Activated B cell treated with CpG ODN at 0.5 μM for 24 hours (primary cell): ENCODE measurements at regions not wholly inside any gene's neighbourhood (a gene's known extent, or its start where the extent isn't known, plus 50 kb on each side); places are given as distances from the start of the nearest gene placed in this dataset.
"Not testable (repeated sequence)": the region's sequence is repeated elsewhere in the genome, so short reads cannot be mapped to it uniquely, and the experiment has no call there.

Experiments
- ATAC-seq: fragments of 200-7000 bp; cut with Tn5 transposase; one replicate; pipeline ENCODE4 v1.10.0; 2021; ENCODE audit warnings: low read depth, mild to moderate bottlenecking, moderate library complexity
- CTCF ChIA-PET: fragments of 350-600 bp; sonication (Branson Sonifier 250); formaldehyde crosslinking; loops from one replicate; lab custom pipeline; 2021; ENCODE audit warnings: antibody characterized with exemption; lab: Charles Lee
- POLR2A ChIA-PET: fragments of 350-600 bp; sonication (Branson Sonifier 250); formaldehyde crosslinking; loops from one replicate; lab custom pipeline; 2021; ENCODE audit warnings: antibody characterized with exemption; lab: Charles Lee
- DNase-seq: peaks from one replicate; pipeline ENCODE4 v3.0.0; 2022
- H3K27ac Mint-ChIP-seq: one replicate; pipeline ENCODE4 v1.8.0; 2020; ENCODE audit warnings: mixed read lengths
- H3K27me3 Mint-ChIP-seq: one replicate; pipeline ENCODE4 v1.8.0; 2021; ENCODE audit warnings: mixed read lengths
- H3K36me3 Mint-ChIP-seq: one replicate; pipeline ENCODE4 v1.8.0; 2021; ENCODE audit warnings: low read depth, mixed read lengths
- H3K4me1 Mint-ChIP-seq: one replicate; pipeline ENCODE4 v1.8.0; 2021; ENCODE audit warnings: mixed read lengths
- H3K4me3 Mint-ChIP-seq: one replicate; pipeline ENCODE4 v1.8.0; 2020; ENCODE audit warnings: mild to moderate bottlenecking, mixed read lengths
- H3K9me3 Mint-ChIP-seq: one replicate; pipeline ENCODE4 v1.8.0; 2020; ENCODE audit warnings: mixed read lengths
- CTCF ChIP-seq: fragments of 200-600 bp; IDR thresholded peaks from one replicate; pipeline ENCODE4 v1.8.0; 2022; ENCODE audit warnings: antibody characterized with exemption, mild to moderate bottlenecking
- intact Hi-C: fragments of 100-400 bp; cut with micrococcal nuclease; formaldehyde crosslinking; loops from one replicate; pipeline ENCODE4 v1.15.1; 2024

- H3K27me3 Mint-ChIP-seq: peaks cover 2% of the 10 kb centered on the region
- DNase-seq (no peak), ATAC-seq (no peak)
- H3K36me3 Mint-ChIP-seq: no peaks in the 10 kb centered on the region
- intact Hi-C loops: no loop called here
- CTCF ChIA-PET: no interaction called here
- TF ChIP-seq CTCF: no peak
- H3K9me3 Mint-ChIP-seq: no peaks in the 10 kb centered on the region
- POLR2A ChIA-PET: no interaction called here
- no peak overlapping the region for H3K27ac Mint-ChIP-seq
- no peaks in the 10 kb centered on the region for H3K4me1 Mint-ChIP-seq
- no peak overlapping the region for H3K4me3 Mint-ChIP-seq
Measured at GRCh38 chr5:57429513-57430120, 53.0 kb downstream of the ACTBL2 start.

GRCh38 chr5:57429021-57429420 lies 53.6 kb downstream of the ACTBL2 start:
- H3K36me3 Mint-ChIP-seq, H3K27ac Mint-ChIP-seq, intact Hi-C loops, POLR2A ChIA-PET, DNase-seq, H3K27me3 Mint-ChIP-seq, H3K4me3 Mint-ChIP-seq, CTCF ChIA-PET, H3K9me3 Mint-ChIP-seq, ATAC-seq, H3K4me1 Mint-ChIP-seq: not testable (repeated sequence)

GRCh38 chr5:57422993-57423392 lies 59.6 kb downstream of the ACTBL2 start:
- DNase-seq (no peak), ATAC-seq (no peak)
- ChIA-PET CTCF (no interaction called here), POLR2A (no interaction called here)
- H3K9me3 Mint-ChIP-seq: no peaks in the 10 kb centered on the region
- intact Hi-C loops: no loop called here
- TF ChIP-seq CTCF: no peak
- no peak overlapping the region for H3K27ac Mint-ChIP-seq
- H3K4me3 Mint-ChIP-seq: no peak overlapping the region
- no peaks in the 10 kb centered on the region for H3K4me1 Mint-ChIP-seq
- no peaks in the 10 kb centered on the region for H3K36me3 Mint-ChIP-seq
- no peaks in the 10 kb centered on the region for H3K27me3 Mint-ChIP-seq

GRCh38 chr5:57422341-57422740 lies 60.3 kb downstream of the ACTBL2 start:
- intact Hi-C loops: no loop called here
- ChIA-PET CTCF (no interaction called here), POLR2A (no interaction called here)
- H3K27ac Mint-ChIP-seq: no peak overlapping the region
- DNase-seq (no peak), ATAC-seq (no peak)
- no peaks in the 10 kb centered on the region for H3K4me1 Mint-ChIP-seq
- H3K4me3 Mint-ChIP-seq: no peak overlapping the region
- H3K9me3 Mint-ChIP-seq: no peaks in the 10 kb centered on the region
- no peaks in the 10 kb centered on the region for H3K27me3 Mint-ChIP-seq
- no peak for TF ChIP-seq CTCF
- H3K36me3 Mint-ChIP-seq: no peaks in the 10 kb centered on the region

GRCh38 chr5:57420801-57421200 lies 61.8 kb downstream of the ACTBL2 start:
- ATAC-seq (no peak), DNase-seq (no peak)
- TF ChIP-seq CTCF: no peak
- intact Hi-C loops: no loop called here
- no peaks in the 10 kb centered on the region for H3K4me1 Mint-ChIP-seq
- ChIA-PET CTCF (no interaction called here), POLR2A (no interaction called here)
- no peak overlapping the region for H3K27ac Mint-ChIP-seq
- no peaks in the 10 kb centered on the region for H3K27me3 Mint-ChIP-seq
- H3K4me3 Mint-ChIP-seq: no peak overlapping the region
- no peaks in the 10 kb centered on the region for H3K9me3 Mint-ChIP-seq
- H3K36me3 Mint-ChIP-seq: no peaks in the 10 kb centered on the region

- intact Hi-C loops: no loop called here
- Mint-ChIP-seq H3K36me3 (no peaks in the 10 kb centered on the region), H3K9me3 (no peaks in the 10 kb centered on the region), H3K27me3 (no peaks in the 10 kb centered on the region), H3K4me1 (no peaks in the 10 kb centered on the region), H3K27ac (no peak overlapping the region), H3K4me3 (no peak overlapping the region)
- ATAC-seq: no peak
- ChIA-PET CTCF (no interaction called here), POLR2A (no interaction called here)
- TF ChIP-seq CTCF: no peak
- DNase-seq: no peak
Measured at GRCh38 chr5:57417971-57418370, 64.6 kb downstream of the ACTBL2 start.
